ENCODE measurements at regions not wholly inside any gene's neighbourhood (a gene's known extent, or its start where the extent isn't known, plus 50 kb on each side); places are given as distances from the start of the nearest gene placed in this dataset.

DNA sequence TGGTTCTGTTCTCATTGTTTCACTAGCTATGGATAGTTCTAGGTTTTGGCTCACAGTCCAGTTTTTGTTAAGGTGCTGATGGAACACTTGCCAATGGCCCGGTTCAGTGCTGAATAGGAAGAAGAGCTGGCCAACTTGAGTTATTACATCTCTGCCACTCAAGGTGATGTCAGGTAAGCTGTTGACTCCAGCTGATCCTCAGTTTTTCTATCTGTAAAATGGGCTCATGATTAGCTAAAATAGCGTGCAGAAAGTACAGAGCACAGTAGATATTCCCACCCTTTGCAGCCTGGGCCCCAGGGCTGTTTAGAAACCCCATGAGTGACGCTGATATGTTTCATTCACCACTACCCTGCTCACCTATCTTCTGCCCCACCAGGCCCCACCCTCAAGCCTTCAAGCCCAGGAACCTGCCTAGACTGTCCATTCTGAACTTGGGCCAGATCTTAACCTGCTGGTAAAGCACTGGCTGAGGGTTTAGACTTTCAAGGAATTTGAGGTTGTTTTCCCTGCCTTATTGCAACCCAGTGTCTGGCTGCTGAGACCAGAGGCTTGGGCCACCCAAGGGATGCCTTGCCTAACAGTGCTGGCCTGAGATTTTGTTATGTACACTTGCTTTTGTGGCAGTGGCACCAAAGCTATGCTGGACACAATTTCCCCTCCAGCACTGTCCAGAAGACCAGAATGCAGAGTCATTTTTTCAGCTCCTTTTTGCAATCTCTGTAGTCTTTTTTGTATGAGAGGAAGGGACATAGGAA is 378.2 kb upstream of the ZMIZ1 start:
- DNase-seq (ENCODE audit: low read depth) = no peak

DNA sequence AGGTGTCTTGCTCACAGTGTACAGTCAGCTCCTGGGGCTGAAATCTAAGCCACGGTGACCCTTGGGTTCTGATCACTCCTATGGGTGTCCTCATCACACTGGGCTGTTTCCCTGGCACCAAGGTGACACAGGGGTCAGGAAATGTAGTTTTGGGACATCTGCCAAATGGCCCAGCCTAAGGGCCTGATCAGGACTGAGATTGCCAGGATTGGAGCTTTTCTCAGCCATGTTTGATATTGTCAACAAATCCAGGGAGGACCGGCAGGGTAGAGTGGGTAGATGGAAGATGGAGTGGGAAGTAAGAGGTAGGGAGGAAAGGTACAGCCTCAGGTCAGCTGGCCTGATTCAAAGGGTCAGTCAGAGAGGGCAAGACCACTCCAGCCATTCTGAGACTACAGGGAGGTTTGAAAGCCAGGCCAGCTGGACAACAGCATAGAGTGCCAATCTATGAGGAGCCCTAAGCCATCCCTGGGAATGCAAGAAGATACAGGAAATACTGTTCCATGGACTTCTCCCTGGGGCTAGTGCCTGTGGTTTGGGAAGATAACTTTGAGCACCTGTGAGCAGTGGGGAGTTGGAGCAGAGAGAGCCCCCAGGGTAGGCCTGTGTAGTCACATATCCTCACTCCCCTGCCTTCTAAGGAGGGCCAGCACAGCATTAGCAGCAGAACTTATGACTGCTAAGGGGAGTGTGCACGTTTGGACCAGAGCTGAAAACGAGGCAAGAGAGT is 377.3 kb upstream of the ZMIZ1 start:
- no peak for DNase-seq (ENCODE audit: low read depth)

DNA sequence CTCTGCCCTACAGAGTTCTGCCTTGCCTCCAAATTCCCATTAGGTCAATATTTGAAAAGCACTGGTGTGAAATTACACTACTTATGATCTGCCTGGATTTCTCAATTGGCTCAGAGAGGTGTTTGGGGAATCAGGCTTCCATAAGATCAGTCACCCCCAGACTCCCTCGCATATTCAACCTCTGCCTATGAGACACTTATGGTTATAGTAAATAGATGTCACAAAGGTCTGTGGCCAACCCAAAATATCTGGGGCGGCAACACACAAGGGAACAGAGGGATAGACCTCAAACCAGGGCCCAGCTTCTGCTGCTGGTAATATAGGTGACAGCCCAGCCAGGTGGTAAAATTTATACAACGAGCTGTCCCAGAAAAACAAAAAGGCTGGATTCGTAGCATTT is 376.7 kb upstream of the ZMIZ1 start:
- no peak for DNase-seq (ENCODE audit: low read depth)

DNA sequence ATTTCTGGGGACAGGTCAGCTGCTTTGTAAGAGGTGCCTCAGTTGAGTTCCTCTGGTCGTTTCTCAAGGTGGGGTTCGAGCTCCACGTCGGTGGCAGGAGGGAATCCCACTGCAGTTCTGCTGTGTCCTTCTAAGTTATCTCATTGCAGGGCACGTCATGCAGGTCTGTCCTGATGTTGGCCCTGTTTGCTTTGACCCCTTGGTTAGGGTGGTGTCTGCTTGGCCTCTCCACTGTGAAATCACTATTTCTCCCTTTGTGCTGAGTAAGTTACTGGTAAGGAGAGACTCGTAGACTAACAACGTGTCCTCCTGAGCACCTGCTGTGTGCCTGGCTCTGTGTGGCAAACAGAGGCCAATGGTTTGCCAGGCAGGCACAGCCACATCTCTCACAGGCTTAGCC is 372.9 kb upstream of the ZMIZ1 start:
- no peak for DNase-seq (ENCODE audit: low read depth)

DNA sequence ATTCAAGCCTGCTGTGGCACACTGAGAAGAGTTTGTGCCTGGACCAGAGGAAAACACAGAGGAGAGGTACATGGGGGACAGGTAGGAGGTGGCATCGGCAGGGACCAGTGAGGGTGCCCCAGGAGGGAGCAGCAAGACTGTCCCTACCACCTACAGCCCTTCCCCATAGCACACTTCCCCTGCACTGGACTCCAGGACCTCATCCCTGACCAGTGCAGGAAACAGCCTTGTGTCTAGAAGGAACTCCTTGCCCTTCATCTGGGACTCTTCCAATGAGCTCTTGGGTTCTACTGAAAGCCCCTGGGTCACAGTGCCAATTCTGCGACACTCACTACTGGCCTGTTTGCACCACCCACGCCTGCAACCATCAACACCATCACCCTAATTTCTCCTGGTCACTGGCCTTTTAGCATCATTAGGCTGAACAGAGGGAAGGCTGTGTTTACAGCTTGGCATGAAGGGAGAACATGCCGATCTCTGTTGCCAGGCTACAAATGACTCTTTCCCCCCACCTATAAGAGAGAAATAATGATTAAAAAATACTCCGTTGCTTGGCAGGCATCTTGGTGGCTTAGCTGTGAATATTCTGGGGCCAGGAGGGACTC is 371.9 kb upstream of the ZMIZ1 start:
- no peak for DNase-seq (ENCODE audit: low read depth)

DNA sequence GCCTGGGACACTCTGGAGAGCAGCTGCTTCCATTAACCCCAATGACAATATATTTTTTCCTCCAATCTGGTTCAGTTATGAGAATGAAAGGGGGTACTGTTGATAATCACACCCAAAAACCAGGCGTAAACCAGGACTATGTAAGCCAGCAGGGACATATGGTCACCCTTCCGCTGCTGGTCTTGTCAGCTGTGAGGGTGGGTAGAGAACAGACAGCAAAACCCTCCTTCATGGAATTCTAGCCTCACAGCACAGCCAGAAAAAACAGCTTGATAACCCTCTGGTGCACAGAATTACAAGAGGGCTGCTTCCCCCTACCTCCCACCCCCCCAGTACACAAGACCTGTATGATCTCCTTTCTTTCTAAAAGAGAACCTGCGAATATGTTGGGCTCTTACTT is 368.8 kb upstream of the ZMIZ1 start:
- DNase-seq (ENCODE audit: low read depth) = no peak

DNA sequence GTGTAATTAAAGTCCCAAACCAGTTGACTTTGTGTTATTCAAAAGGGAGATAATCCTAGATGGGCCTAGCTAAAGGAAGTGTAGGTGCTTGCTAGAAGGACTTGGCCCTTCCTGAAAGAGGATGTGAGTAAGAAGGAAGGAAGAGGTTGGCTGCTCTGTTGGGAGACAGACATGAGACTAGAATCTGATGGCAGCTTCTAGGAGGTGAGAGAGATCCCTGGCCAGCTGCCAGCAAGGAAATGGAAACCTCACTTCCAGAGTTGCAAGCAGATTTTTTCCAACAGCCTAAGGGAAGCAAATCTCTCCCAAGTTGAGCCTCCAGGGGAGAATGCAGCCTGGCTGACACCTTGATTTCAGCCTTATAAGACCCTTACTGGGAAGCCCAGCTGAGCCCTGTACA is 368.4 kb upstream of the ZMIZ1 start:
- no peak for DNase-seq (ENCODE audit: low read depth)

DNA sequence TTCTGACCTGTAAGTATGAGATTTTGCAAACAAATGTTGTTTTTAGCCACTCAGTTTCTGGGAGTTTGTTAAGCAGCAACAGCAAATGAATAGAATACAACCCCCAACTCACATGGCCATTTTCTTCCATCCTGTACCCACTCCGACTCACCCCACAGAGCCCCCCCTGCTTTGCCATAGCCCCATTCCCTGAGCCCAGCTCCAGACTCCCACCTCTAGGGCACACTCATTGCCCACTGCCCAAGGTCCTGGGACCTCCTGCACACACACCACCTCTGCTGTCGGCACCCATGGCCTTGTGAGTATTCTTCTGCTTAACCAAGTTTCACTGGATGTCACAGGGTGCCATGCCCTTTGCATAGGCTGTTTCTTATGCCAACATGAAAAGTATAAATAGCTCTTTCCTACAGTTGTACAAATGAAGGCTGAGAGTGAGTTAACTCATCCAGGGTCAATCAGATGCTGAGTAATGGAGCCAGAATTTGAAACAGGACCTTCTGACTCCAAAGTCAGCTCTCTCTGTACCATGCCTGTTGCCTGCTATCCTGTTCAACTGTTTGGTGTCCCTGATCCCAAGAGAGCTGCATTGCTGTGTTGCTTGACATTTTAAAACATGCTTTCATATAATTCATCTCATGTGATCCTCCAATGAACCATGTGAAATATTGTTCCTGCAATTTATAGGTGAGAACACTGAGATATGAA is 367.8 kb upstream of the ZMIZ1 start:
- DNase-seq (ENCODE audit: low read depth) = no peak

DNA sequence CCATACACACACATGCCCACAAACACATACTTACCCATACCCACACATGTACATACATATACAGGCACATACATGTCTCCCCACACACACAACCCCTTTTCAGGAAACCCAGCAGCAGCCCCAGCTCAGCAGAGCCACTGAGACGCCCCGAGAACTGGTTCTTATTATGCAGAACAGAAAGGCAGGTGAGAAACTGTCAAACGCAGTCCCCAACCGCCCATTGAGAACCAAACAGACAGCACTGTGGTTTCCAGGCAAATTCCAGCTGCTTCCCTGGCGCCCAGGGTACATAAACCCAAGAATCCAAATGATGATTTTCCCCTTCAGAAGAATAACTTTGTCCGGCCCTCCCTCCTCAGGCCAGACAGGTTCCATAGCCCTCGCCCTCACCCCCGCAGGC is 366.6 kb upstream of the ZMIZ1 start:
- DNase-seq (ENCODE audit: low read depth) = no peak

DNA sequence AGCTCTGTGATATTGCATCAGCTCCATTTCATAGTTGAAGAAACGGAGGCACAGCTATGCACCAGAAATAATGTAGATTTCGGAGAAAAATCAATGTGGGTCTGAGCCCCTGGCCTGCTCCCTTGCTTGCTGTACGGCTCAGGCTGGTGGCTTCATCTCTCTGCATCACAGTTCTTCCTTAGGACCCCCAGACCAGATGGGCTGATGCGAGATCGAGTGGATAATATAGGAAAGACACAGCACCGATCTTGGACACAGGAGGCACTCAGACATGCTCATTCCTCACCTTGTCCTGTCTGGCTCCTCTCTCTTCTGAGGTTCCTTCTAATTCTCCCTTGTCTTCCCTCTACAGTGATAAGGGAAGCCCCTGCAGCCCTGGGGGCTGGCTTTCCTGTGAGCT is 365.9 kb upstream of the ZMIZ1 start:
- no peak for DNase-seq (ENCODE audit: low read depth)

DNA sequence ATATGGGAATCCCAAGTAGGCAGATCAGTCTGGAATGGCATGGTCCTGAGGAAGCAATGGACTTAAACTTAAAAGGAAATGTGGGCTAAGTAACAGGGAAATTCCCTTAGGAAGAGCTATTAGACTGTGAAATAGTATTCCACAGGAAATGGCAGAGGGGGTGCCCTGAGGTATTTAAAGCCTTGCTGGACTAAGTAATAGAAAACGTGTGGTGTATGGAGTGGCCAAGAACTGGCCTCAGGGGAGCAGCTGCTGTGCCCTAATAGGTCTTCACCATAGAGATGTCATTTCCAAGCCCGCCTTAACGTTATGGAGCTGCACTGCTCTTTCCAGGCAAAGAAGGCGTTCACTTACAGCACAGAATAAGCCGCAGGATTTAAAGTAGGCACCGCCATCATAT is 365.2 kb upstream of the ZMIZ1 start:
- no peak for DNase-seq (ENCODE audit: low read depth)

DNA sequence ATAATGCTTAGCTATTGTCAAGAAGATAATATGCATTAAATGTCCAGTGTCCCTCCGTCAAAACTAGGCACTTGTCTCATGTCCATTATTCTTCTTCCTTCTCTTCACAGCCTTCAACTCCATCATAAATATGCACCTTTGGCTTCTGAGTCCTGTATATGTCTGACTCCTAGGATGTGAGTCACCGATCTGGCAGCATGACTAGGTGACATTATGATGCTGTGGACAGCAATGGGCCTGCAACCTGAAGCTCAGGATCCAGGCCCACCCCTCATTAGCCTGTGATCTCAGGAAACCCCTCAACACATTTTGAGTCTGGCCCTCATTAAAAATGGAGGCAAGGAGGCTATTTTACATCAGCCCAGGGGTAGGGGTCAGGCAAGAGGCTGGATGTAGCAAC is 362.5 kb upstream of the ZMIZ1 start:
- no peak for DNase-seq (ENCODE audit: low read depth)

DNA sequence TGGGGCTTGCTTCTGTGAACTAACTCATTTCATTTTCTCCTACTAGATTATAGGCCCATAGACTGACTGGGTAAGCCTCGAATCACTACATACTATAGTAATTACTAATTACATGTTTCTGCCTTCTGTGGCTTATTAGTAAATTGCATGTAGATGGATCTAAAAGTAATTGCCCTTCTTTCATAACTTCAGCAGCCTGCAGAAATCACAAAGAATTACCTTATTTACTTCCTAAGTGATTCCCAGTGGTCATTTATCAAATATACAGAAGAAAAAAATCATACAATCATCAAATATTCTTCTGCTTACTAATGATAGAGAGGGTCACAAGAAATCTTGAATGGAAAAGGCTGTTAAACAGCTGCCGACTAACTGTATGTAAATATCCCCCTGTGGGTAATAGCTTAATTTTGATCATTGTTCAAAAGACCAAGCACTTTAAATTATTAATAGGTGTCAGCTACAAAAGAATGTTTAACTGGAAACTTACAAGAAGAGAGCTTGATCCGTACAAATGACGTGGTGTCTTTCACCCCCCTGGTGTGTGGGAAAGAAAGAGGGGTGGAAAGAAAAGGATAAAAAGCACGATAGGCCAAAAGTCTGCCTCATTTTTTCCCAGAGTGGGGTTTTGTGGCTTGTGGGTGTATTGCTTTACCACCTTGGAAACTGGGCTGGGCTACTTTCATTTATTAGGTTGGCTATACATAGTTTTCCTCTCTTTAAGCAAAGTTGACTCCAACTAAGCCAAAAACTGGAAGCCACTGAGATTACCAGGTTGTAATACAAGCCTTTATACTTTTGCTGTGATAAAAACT is 361.8 kb upstream of the ZMIZ1 start:
- DNase-seq (ENCODE audit: low read depth) = no peak

DNA sequence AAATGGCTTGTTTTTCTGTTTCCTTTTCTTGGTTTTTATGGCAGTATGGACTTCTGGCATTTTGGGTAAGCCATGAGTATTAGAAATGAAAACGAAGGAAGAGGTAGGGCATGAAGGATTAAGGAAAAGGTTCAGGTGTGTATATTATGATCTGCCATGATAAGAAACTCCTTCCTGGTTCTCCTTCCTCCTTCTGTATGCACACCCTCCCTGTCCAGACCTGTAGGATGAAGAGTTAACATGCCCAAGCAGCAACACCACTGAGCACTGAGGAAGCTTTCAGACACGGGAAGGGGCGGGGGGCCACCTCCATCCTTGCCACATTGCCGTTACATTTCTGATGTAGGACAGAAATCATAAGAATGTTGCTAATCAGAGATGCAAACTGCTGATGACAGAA is 361.0 kb upstream of the ZMIZ1 start:
- DNase-seq (ENCODE audit: low read depth) = no peak

DNA sequence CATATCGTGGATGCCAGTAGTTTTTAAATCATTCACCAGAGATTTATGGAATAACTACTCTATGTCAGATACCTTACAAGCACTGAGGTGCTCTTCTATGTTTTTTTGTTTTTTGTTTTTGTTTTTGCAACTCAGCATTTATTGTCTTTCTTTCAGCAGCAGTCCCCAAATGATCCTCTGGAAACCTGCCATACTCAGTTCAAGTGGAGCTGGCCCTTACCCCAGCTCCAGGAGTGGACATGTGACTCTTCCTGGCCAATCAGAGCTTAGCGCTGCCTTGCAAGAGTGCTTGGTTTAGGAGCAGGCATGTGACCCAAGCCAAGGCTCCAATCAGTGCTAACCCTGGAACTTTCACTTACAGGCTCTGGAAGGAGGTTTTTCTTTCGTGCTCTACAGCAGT is 356.6 kb upstream of the ZMIZ1 start:
- DNase-seq (ENCODE audit: low read depth) = no peak

DNA sequence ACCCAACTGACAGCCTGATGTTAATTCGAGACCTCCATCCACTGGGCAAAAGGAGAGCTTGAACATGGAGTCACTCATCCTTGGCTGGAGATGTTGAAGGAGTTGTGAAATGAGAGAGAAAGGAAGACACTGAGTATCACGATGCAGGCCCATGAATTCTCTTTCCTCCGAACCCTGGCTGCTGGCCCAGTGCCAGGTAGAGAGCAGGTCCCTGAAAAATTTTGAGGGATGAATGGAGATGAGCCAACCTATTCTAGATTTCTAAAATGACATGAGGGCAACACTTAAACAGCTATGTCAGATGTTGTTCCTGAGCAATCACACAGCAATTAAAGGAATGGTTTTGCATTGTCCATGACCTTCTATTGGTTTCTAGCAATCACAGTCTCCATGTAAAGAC is 355.1 kb upstream of the ZMIZ1 start:
- no peak for DNase-seq (ENCODE audit: low read depth)

DNA sequence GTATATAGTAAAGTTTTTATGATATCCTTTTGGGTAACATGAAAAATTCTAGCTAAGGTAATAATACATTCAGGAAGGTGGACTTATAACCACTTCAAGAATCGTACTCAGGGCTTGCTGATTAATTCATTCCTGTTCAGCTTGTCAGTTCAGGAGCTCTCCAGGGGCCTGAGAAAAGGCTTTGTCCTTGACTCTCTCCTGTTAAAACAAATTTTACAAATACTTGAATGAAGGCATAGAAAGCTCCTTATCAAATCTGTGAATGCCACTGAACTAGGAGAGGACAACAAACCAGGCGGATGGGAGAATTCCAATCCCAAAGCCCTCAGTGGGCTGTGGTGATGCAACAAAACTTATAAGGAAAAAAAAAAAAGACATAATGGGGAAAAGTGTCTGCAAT is 354.5 kb upstream of the ZMIZ1 start:
- DNase-seq (ENCODE audit: low read depth) = no peak

DNA sequence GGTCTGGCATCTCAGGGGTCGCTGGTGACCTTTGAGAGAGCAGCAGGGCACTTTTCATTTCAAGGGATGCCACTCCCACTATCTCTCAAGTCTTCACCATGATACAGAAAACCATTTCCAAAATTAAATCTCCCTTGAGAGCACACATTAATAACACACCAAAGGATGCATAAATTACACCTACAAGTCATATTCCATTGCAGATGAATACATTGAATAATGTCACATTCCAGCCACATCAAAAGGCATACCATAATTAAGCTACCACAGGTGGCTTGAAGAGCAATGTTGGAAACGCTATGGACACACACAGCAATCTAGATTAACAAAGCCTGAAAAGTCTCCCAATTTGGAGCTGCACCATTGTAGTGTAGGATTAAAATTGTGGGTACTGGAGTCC is 353.3 kb upstream of the ZMIZ1 start:
- no peak for DNase-seq (ENCODE audit: low read depth)

DNA sequence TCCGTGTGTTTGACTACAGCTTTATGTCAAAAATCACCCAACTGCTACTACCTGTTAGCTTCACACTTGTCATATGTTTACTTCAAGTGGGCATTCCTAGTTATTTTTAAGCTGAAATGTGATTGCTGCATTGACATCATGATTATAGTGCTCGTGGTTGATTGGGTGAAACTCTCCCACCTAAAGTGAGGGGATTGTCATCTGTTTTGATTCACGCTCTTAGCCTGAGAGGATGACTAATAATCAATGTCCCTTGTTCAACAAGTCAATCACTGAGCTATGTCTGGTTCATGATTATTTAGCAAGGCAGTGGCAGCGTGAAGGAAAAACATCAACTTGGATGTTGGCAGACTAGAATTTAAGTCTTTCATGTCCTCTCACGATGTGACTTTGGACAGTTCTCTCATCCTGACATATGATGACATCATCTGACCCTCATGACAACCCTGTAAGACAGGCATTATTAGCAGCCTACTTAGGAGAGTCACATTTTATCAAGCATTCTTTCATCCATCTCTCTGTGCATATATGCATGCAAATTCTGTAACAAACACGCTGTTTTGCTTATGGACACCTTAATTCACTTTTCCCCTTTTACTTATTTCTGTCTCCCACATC is 352.6 kb upstream of the ZMIZ1 start:
- no peak for DNase-seq (ENCODE audit: low read depth)

DNA sequence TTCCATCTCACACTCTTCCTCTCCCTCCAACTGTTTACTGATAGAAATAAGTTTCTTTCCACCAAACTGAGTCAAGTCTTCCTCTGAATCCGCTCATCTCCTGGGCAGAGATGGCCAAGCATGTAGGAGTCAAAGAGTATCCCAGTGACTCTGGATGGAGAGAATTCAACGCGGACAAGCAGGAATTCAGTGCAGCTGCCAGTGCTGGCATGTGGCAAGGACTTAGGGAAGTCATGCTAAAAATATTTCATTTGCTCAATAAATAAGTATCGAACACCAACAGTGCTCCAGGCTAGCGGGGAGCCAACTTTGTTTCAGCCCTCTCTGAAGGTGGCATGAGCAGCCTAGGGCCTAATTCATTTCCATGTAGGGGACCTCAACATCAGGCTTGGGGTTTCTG is 351.6 kb upstream of the ZMIZ1 start:
- no peak for DNase-seq (ENCODE audit: low read depth)

DNA sequence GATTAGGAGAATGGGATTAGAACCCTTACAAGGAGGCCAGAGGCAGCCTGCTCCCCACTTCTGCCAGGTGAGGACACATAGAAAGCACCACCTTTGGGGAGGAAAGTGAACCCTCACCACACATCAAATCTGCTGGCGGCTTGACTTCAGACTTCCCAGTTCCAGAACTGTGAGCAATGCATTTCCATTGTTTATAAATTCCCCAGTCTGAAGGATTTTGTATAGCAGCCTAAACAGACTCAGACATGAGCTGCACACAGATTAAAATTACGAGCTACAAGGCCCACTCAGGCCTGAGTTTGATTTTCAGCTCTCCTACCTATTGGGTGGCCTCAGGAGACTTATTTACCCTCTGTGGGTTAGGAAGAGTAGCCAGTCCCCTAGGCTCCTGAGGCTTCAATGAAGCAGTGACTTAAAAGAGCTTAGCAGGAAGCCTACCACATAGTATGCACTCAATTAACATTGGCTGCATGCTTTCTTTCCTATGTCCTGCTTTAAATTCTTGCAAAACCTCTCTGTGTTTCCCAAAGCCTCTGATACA is 350.7 kb upstream of the ZMIZ1 start:
- DNase-seq (ENCODE audit: low read depth) = no peak

Measured in stimulated activated CD4-positive, alpha-beta T cell treated with anti-CD3 and anti-CD28 coated beads, Interleukin-2, amount 100 ng/mL, for 4 hours (primary cell).